Erythroblast (primary cell): ENCODE measurements at regions not wholly inside any gene's neighbourhood (a gene's known extent, or its start where the extent isn't known, plus 50 kb on each side); places are given as distances from the start of the nearest gene placed in this dataset.

Source experiments
- GATA1 ChIP-seq: IDR thresholded peaks from 2 replicates; pipeline ENCODE4 v1.6.1; 2011; ENCODE audit warnings: low read depth, mild to moderate bottlenecking, control low read depth, low read length, moderate library complexity
- POLR2A ChIP-seq: IDR thresholded peaks from 2 replicates; pipeline ENCODE4 v1.6.1; 2011; ENCODE audit warnings: mild to moderate bottlenecking, low read length

DNA sequence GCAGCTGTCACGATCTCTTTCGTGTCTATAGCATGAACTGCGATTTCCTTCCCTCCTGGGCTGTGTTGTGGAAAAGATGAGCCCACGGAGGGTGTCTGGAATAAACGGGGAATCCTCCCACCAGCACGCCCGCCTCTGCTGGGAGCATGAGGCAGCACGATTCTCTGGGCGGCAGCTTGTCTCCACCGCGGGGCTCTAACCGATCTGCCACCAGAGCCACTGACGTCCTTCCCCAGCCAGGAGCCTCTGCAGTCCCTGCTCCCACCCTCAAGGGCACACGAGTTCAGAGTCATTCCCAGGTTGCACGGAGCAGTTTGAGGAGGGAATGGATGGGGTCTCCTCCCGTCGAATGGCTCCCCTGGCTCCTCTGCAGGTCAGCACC lies 197.6 kb downstream of the DLL1 start:
- TF ChIP-seq POLR2A, result no peak
- TF ChIP-seq GATA1, result no peak
